Stomach (tissue), 4 donors: ENCODE measurements at regions not wholly inside any gene's neighbourhood (a gene's known extent, or its start where the extent isn't known, plus 50 kb on each side); places are given as distances from the start of the nearest gene placed in this dataset.

Source experiments
- CTCF ChIP-seq, 7 experiments: fragments of 450-650 bp in 4 of 7; fragments of 200-600 bp in 3 of 7; sonication (generic) in 3 of 7; IDR thresholded peaks; one replicate each; pipeline ENCODE4 v1.5.1; 2016 to 2019; ENCODE audit warnings: antibody characterized with exemption in 7 of 7, control low read depth in 2 of 7, mild to moderate bottlenecking in 1 of 7
- EP300 ChIP-seq: sonication (generic); formaldehyde crosslinking; IDR thresholded peaks from one replicate; pipeline ENCODE4 v1.6.1; 2017; ENCODE audit warnings: antibody characterized with exemption
- POLR2A ChIP-seq, 4 donors: fragments of 450-650 bp; IDR thresholded peaks; one replicate each; pipeline ENCODE4 v1.6.1; 2016; ENCODE audit warnings: antibody characterized with exemption in 4 of 4, control low read depth in 2 of 4, mild to moderate bottlenecking in 1 of 4, moderate library complexity in 1 of 4
- POLR2AphosphoS5 ChIP-seq, 3 donors: sonication (generic); formaldehyde crosslinking; IDR thresholded peaks; one replicate each; pipeline ENCODE4 v1.6.1; 2016; ENCODE audit warnings: antibody characterized with exemption in 3 of 3

- TF ChIP-seq CTCF (IDR thresholded peaks at IDR 0.05) (no peak), POLR2A (IDR thresholded peaks at IDR 0.05) (no peak), POLR2AphosphoS5 (IDR thresholded peaks at IDR 0.05) (no peak), EP300 (no peak)
Observed at GRCh38 chr7:22601812-22602565, 102.0 kb upstream of the STEAP1B start.
